Vagina (tissue), 2 donors: ENCODE measurements at regions not wholly inside any gene's neighbourhood (a gene's known extent, or its start where the extent isn't known, plus 50 kb on each side); places are given as distances from the start of the nearest gene placed in this dataset.

ENCODE experiments used
- CTCF ChIP-seq, 3 experiments: fragments of 450-650 bp in 2 of 3; fragments of 200-600 bp in 1 of 3; sonication (generic) in 1 of 3; IDR thresholded peaks; one replicate each; pipeline ENCODE4 v1.5.1; 2017 to 2019; ENCODE audit warnings: antibody characterized with exemption in 3 of 3, mild to moderate bottlenecking in 2 of 3, moderate library complexity in 2 of 3
- POLR2A ChIP-seq, 2 donors: fragments of 450-650 bp; IDR thresholded peaks; one replicate each; pipeline ENCODE4 v1.6.1; 2017; ENCODE audit warnings: antibody characterized with exemption in 2 of 2, mild to moderate bottlenecking in 2 of 2, moderate library complexity in 2 of 2
- POLR2AphosphoS5 ChIP-seq, 2 donors: sonication (generic); formaldehyde crosslinking; IDR thresholded peaks; one replicate each; pipeline ENCODE4 v1.9.0; 2017; ENCODE audit warnings: antibody characterized with exemption in 2 of 2, mild to moderate bottlenecking in 2 of 2, low read depth in 1 of 2; ENCODE audit not compliant: insufficient read depth in 1 of 2

GRCh38 chr12:127944211-127944899, 322.6 kb upstream of the TMEM132C start:
- TF ChIP-seq POLR2AphosphoS5 (IDR thresholded peaks at IDR 0.05; ENCODE audit: insufficient read depth in 1 of 2, low read depth in 1 of 2), result no peak
- no peak for TF ChIP-seq CTCF (IDR thresholded peaks at IDR 0.05)
- no peak for TF ChIP-seq POLR2A (IDR thresholded peaks at IDR 0.05)
